Endodermal cell (in vitro differentiated cells): ENCODE measurements at regions not wholly inside any gene's neighbourhood (a gene's known extent, or its start where the extent isn't known, plus 50 kb on each side); places are given as distances from the start of the nearest gene placed in this dataset.

ENCODE experiments used
- DNase-seq: peaks from one replicate; pipeline ENCODE4 v3.0.0-alpha.2; 2017
- H3K27ac ChIP-seq: 2 replicates; pipeline ENCODE4 v1.5.1; 2013; ENCODE audit warnings: mild to moderate bottlenecking, low read depth, low read length, moderate library complexity
- H3K27me3 ChIP-seq: 2 replicates; pipeline ENCODE4 v1.6.1; 2013; ENCODE audit warnings: mild to moderate bottlenecking, low read length, moderate library complexity; ENCODE audit not compliant: insufficient read depth, control insufficient read depth, poor library complexity, severe bottlenecking
- H3K36me3 ChIP-seq: 2 replicates; pipeline ENCODE4 v1.7.0; 2013; ENCODE audit warnings: mild to moderate bottlenecking, low read length, moderate library complexity; ENCODE audit not compliant: control insufficient read depth, insufficient read depth
- H3K4me1 ChIP-seq: one replicate; pipeline ENCODE4 v1.7.0; 2013; ENCODE audit warnings: low read length; ENCODE audit not compliant: control insufficient read depth, insufficient read depth
- H3K4me3 ChIP-seq: 2 replicates; pipeline ENCODE4 v1.5.1; 2013; ENCODE audit warnings: mild to moderate bottlenecking, low read length, moderate library complexity
- H3K9ac ChIP-seq: 2 replicates; pipeline ENCODE4 v1.6.1; 2013; ENCODE audit warnings: mild to moderate bottlenecking, low read length, moderate library complexity; ENCODE audit not compliant: poor library complexity, severe bottlenecking; ENCODE audit errors: extremely low read depth
- H3K9me3 ChIP-seq: 2 replicates; pipeline ENCODE4 v1.6.1; 2013; ENCODE audit warnings: mild to moderate bottlenecking, low read length, moderate library complexity; ENCODE audit not compliant: control insufficient read depth
- H3K27ac Mint-ChIP-seq: 2 replicates; pipeline ENCODE4 v1.8.0; 2020; ENCODE audit warnings: mixed read lengths
- H3K27me3 Mint-ChIP-seq: 2 replicates; pipeline ENCODE4 v1.8.0; 2021; ENCODE audit warnings: mild to moderate bottlenecking, mixed read lengths; ENCODE audit not compliant: insufficient read depth
- H3K36me3 Mint-ChIP-seq: 2 replicates; pipeline ENCODE4 v1.8.0; 2020; ENCODE audit warnings: low read depth, mixed read lengths
- H3K4me1 Mint-ChIP-seq: 2 replicates; pipeline ENCODE4 v1.8.0; 2020; ENCODE audit warnings: mixed read lengths
- H3K4me3 Mint-ChIP-seq: 2 replicates; pipeline ENCODE4 v1.8.0; 2020; ENCODE audit warnings: mild to moderate bottlenecking, moderate library complexity, mixed read lengths
- H3K9me3 Mint-ChIP-seq: 2 replicates; pipeline ENCODE4 v1.8.0; 2020; ENCODE audit warnings: mild to moderate bottlenecking, mixed read lengths
- CTCF ChIP-seq: fragments of 200-600 bp; sonication (generic); conservative IDR thresholded peaks from 2 replicates; pipeline ENCODE4 v1.5.0; 2021; ENCODE audit warnings: antibody characterized with exemption, mild to moderate bottlenecking
- WGBS, 2 experiments: methylation state at CpG; one replicate each; pipeline versions ENCODE4 v1.1.5 to v1.1.7; 2013; ENCODE audit warnings: missing lambda C conversion rate in 2 of 2, mixed read lengths in 1 of 2; ENCODE audit not compliant: insufficient coverage in 1 of 2, insufficient read length in 1 of 2; 5-methylcytosine and 5-hydroxymethylcytosine counted together

GRCh38 chr22:49263101-49263500 lies 564.6 kb downstream of the BRD1 start:
- Mint-ChIP-seq H3K4me3 (no peak overlapping the region), H3K36me3 (no peaks in the 10 kb centered on the region), H3K27ac (no peak overlapping the region), H3K9me3 (no peaks in the 10 kb centered on the region), H3K4me1 (peaks cover 15% of the 10 kb centered on the region), H3K27me3 (peaks cover 5% of the 10 kb centered on the region)
- Histone ChIP-seq H3K4me3 (no peak overlapping the region), H3K36me3 (no peaks in the 10 kb centered on the region), H3K9me3 (no peaks in the 10 kb centered on the region), H3K27ac (no peak overlapping the region), H3K4me1 (no peaks in the 10 kb centered on the region), H3K27me3 (no peaks in the 10 kb centered on the region), H3K9ac (no peak overlapping the region)
- DNase-seq, result peak; percentile 5
- no peak for TF ChIP-seq CTCF
- 92 to 99% methylated on average over 11 to 13 of the region's 15 CpGs for WGBS, 2 experiments

- no peaks in the 10 kb centered on the region for H3K9me3 ChIP-seq
- Mint-ChIP-seq H3K36me3 (no peaks in the 10 kb centered on the region), H3K4me1 (peaks cover 7% of the 10 kb centered on the region), H3K4me3 (no peak overlapping the region), H3K27me3 (peaks cover 5% of the 10 kb centered on the region), H3K27ac (no peak overlapping the region), H3K9me3 (no peaks in the 10 kb centered on the region)
- H3K4me1 ChIP-seq, result no peaks in the 10 kb centered on the region
- DNase-seq, result peak; percentile 24
- TF ChIP-seq CTCF, result no peak
- 91 to 99% methylated on average over 11 to 12 of the region's 12 CpGs for WGBS, 2 experiments
- no peaks in the 10 kb centered on the region for H3K27me3 ChIP-seq
- H3K4me3 ChIP-seq, result no peak overlapping the region
- H3K9ac ChIP-seq, result no peak overlapping the region
- H3K27ac ChIP-seq, result no peak overlapping the region
- no peaks in the 10 kb centered on the region for H3K36me3 ChIP-seq
Observed at GRCh38 chr22:49262167-49262566, 565.5 kb downstream of the BRD1 start.

GRCh38 chr22:49261616-49262015 lies 566.1 kb downstream of the BRD1 start:
- peak; percentile 38 for DNase-seq
- WGBS, 2 experiments, result 92 to 96% methylated on average over 13 to 17 of the region's 17 CpGs
- Mint-ChIP-seq H3K4me1 (peaks cover 2% of the 10 kb centered on the region), H3K36me3 (no peaks in the 10 kb centered on the region), H3K4me3 (no peak overlapping the region), H3K27me3 (peaks cover 4% of the 10 kb centered on the region), H3K9me3 (no peaks in the 10 kb centered on the region), H3K27ac (no peak overlapping the region)
- H3K9me3 ChIP-seq, result no peaks in the 10 kb centered on the region
- H3K4me1 ChIP-seq, result no peaks in the 10 kb centered on the region
- H3K27me3 ChIP-seq, result no peaks in the 10 kb centered on the region
- no peak overlapping the region for H3K27ac ChIP-seq
- no peak overlapping the region for H3K9ac ChIP-seq
- no peak overlapping the region for H3K4me3 ChIP-seq
- TF ChIP-seq CTCF, result no peak
- no peaks in the 10 kb centered on the region for H3K36me3 ChIP-seq
